ENCODE measurements at regions not wholly inside any gene's neighbourhood (a gene's known extent, or its start where the extent isn't known, plus 50 kb on each side); places are given as distances from the start of the nearest gene placed in this dataset.

GRCh38 chr5:38207343-38207742, 51.0 kb upstream of the EGFLAM start:
- DNase-seq (ENCODE audit: low read depth in 2 of 2): no peak

- no peak for DNase-seq (ENCODE audit: low read depth in 2 of 2)
These were observed 55.6 kb upstream of the EGFLAM start for GRCh38 chr5:38202741-38203140.

GRCh38 chr5:38200872-38201557, 57.3 kb upstream of the EGFLAM start:
- no peak for DNase-seq (ENCODE audit: low read depth in 2 of 2)

GRCh38 chr5:38197118-38197517, 61.2 kb upstream of the EGFLAM start:
- no peak for DNase-seq (ENCODE audit: low read depth in 2 of 2)

- peak; percentile 27 to 40 for DNase-seq (ENCODE audit: low read depth in 2 of 2)
These were observed 65.3 kb upstream of the EGFLAM start for GRCh38 chr5:38193015-38193581.

- no peak for DNase-seq (ENCODE audit: low read depth in 2 of 2)
These were observed 66.7 kb upstream of the EGFLAM start for GRCh38 chr5:38191693-38192092.

- no peak for DNase-seq (ENCODE audit: low read depth in 2 of 2)
These were observed 68.2 kb upstream of the EGFLAM start for GRCh38 chr5:38190111-38190510.

- DNase-seq (ENCODE audit: low read depth in 2 of 2): no peak
These were observed 69.3 kb upstream of the EGFLAM start for GRCh38 chr5:38189081-38189504.

- no peak for DNase-seq (ENCODE audit: low read depth in 2 of 2)
These were observed 69.8 kb upstream of the EGFLAM start for GRCh38 chr5:38188591-38188990.

- DNase-seq (ENCODE audit: low read depth in 2 of 2): no peak
These were observed 70.8 kb upstream of the EGFLAM start for GRCh38 chr5:38187532-38187931.

GRCh38 chr5:38184627-38185026, 73.7 kb upstream of the EGFLAM start:
- DNase-seq (ENCODE audit: low read depth in 2 of 2): no peak

GRCh38 chr5:38182991-38183390, 75.4 kb upstream of the EGFLAM start:
- no peak for DNase-seq (ENCODE audit: low read depth in 2 of 2)

GRCh38 chr5:38168029-38168428, 90.3 kb upstream of the EGFLAM start:
- DNase-seq (ENCODE audit: low read depth in 2 of 2): no peak

- no peak for DNase-seq (ENCODE audit: low read depth in 2 of 2)
These were observed 90.8 kb upstream of the EGFLAM start for GRCh38 chr5:38167562-38167996.

GRCh38 chr5:38166832-38167231, 91.5 kb upstream of the EGFLAM start:
- no peak for DNase-seq (ENCODE audit: low read depth in 2 of 2)

GRCh38 chr5:38165435-38165834, 92.9 kb upstream of the EGFLAM start:
- no peak for DNase-seq (ENCODE audit: low read depth in 2 of 2)

GRCh38 chr5:38164776-38165399, 93.5 kb upstream of the EGFLAM start:
- no peak for DNase-seq (ENCODE audit: low read depth in 2 of 2)

GRCh38 chr5:38163636-38164237, 94.6 kb upstream of the EGFLAM start:
- DNase-seq (ENCODE audit: low read depth in 2 of 2): no peak

- no peak for DNase-seq (ENCODE audit: low read depth in 2 of 2)
These were observed 95.7 kb upstream of the EGFLAM start for GRCh38 chr5:38162625-38163024.

GRCh38 chr5:38157024-38157423, 101.3 kb upstream of the EGFLAM start:
- no peak for DNase-seq (ENCODE audit: low read depth in 2 of 2)

- DNase-seq (ENCODE audit: low read depth in 2 of 2): no peak
These were observed 103.6 kb upstream of the EGFLAM start for GRCh38 chr5:38154615-38155204.

GRCh38 chr5:38151878-38152277, 106.5 kb upstream of the EGFLAM start:
- DNase-seq (ENCODE audit: low read depth in 2 of 2): no peak

- DNase-seq (ENCODE audit: low read depth in 2 of 2): no peak
These were observed 108.6 kb upstream of the EGFLAM start for GRCh38 chr5:38149815-38150195.
